ENCODE measurements at regions not wholly inside any gene's neighbourhood (a gene's known extent, or its start where the extent isn't known, plus 50 kb on each side); places are given as distances from the start of the nearest gene placed in this dataset.

DNA sequence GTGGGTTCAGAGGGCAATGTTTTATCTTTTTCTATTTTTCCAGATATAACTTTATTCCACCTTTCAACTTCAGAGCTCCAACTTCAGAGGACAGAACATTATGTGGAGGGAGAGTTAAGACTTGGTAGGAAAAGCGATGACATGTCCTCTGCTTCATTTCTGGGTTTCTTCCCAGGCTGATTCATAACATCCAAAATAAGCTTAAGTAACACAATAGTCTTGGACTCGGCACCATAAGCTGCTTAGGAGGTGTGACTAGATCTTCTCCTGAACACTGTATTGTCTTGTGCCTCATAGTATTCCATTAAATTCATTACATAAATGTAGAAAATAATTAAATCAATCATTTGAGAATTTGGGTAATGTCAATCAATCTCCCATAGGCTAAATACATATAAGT, 95.5 kb upstream of the PDE3A start:
- no peak for DNase-seq

DNA sequence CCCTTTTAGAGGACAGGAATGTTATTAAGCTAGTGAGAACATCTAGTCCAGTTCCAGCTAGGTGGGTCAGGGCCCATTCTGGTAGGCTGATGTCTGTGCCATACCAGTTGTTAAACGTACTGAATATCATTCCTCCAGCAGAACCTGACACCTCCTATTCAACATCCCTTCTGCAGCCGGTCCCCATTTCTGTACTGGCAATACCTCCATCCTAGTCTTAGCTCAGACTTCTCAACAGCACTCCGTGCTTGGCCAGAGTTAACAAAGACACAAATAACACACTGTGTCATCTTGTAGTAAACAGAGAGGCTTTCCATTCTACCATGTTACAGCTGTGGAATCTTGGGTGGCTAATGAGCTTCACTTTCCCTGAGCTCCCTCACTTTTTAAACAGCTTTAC, 94.3 kb upstream of the PDE3A start:
- DNase-seq: no peak

DNA sequence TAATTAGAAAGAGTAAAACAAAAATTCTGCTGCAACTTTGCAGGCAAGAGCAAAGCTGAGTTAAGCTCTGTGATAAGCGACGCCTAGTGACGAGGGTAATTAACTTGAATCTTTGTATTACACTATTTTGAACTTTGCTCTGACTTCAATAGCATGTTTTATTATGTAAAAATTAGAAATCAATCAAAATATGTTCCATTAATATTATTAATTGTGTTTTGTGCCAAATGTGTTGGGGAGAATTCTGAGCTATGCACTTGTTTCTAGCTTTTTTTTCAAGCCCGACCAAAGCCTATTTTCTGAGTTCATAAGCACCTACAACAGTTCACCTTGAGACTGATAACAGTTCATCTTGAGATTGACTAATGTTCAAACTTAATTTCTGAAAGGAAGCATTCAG, 90.1 kb upstream of the PDE3A start:
- DNase-seq: no peak

DNA sequence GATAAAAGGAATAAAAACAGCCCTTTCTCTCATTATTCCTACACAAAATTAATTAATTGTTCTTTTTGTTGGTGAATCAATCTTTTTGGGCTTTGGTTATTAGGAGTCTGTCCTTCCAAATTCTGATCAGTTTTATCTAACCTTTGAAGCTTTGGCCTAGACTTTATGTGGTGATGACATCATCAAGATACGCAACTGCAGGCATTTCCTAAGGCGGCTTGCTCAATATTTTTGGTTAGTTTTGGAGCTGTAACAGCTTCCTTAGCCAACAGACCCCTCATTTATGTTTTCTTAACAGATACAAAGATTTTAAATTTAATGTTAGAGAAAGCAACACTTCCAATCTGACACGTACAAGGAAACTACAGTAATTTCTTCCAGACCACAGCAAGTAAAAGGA, 87.8 kb upstream of the PDE3A start:
- peak in 1 of 2 donors; percentile 52 for DNase-seq

DNA sequence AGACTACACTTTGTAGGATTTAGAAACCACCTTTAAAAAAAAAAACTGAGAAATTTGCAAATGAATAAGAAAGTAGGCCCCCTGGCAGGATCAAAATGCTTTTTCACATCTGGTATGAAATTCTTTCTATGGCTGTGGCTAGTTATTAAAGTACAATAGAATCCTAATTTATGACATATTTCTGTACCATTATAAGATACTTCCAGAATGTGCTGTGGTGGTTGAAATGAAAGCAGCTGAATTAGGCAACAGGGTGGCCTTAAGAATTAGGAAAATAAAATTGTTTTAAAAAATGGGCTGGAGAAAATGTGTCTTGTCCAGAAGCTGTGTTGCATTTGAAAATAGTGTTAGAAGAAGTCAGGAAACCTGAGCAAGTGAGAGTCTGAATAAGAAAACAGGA, 85.9 kb upstream of the PDE3A start:
- DNase-seq: no peak

DNA sequence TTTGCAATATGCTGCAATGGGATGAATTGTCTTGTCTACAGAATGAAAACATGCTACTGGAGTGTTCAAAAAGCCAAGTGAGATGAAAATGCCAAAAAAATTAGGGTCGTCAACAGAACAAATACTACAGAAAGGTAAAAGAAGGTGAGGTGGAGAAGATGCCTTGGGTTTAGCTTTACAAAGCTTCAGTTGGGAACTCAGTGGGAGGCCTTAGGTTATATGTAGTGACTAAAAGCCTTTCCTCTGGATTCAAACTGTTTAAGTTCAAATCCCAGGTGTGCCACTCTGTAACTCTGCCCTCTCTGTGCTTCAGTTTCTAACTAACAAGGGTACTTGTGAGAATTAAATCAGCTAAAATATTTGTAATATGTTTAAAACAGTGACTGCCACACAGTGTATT, 84.9 kb upstream of the PDE3A start:
- DNase-seq: no peak

DNA sequence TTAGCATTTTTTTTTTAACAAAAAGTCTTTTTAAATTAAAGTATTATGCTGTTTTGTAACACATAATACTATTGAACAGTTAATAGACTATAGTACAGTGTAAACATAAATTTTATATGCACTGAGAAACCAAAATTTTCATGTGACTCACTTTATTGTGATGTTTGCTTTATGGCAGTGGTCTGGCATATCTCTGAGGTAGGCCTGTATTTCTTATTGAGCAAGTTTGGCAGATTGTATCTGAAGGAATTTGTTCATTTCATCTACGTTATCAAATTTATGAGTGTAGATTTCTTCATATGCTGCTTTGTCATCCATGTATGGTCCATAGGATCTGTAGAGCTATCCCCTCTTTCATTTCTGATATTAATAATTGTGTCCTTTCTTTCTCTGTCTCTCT, 78.8 kb upstream of the PDE3A start:
- DNase-seq: no peak

DNA sequence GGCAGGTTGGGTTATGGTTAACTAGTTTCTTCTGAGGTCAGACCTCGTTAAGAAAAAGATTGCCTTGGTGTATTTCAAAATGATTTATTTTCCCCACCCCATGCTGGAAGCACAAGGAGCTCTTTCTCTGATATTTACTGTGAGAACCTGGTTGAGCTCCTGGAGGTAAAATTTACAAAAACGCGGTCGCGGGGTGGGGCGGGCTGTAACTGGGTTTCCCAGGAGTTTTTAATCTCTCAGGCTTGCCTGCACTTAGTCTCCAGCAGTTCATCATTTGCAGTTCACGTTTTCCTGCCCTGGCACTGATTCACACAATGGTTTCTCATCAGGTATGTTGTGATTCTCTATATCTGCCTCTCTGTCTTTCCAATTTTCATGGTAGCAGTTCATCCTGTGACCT, 67.9 kb upstream of the PDE3A start:
- no peak for DNase-seq

DNA sequence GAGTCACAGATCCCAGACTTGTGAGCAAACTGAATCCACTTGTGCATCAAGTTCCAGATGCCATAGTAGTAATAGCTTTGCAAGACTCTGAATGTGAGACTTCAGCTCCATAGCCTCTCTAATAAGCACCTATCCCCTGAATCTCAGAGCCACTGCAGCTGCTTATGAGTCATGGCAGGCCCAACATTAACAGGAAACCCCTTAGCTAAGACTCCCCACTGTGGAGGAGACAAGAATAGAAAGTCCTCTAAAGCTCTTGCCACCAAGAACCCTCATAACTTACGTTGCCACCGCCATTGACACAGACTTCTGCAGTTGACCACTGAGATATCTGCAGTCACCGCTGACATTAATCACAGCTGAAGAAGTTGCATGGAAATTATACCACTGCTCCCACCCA, 62.9 kb upstream of the PDE3A start:
- DNase-seq: no peak

DNA sequence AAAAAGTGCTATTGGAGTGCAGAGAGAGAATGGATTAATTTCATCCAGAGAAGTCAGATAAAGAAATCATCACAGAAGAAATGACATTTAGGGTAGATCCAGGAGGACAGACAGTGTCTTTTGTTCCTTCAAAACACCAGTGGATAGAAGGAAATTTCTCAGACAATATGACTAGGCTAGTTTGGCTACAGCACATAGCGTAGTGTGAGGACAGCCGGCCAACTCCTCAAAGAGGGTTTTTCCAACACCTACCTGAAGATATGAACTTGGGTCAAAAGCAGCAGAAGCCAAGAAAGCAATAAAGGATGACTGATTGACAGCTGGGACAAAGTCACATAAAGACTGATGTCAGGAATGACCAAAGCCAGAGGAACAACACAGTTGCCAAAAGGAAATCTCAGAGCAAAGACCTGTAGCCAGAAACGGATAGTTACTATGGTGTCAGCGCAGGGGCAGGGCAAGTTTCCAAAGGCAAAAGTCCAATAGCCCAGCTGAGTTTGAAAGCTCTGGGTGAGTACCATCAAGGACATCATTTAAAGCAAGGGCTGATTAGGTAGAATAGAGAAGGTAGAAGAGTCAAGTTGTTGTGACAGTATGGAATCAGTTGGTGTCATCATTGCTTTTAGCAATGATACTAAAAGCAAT, 58.7 kb upstream of the PDE3A start:
- no peak for DNase-seq

DNA sequence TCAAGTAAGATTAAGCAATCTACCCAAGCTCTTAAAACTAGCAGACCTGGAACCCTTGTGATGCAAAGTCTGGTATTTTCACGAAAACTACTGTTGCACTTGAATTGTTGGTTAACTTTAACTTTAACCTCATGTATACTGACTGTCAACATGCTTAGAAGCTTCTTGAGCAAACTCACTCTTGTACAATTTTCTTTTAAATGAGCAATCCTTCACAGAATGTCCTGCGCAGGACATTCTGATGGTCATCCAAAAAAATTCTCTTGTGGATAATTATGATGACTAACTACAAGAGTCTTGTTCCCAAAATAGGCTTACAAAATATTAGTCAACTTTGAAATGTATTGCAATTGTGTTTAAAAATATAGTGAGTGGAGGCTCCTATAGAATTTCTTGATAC, 54.0 kb upstream of the PDE3A start:
- DNase-seq: no peak

DNA sequence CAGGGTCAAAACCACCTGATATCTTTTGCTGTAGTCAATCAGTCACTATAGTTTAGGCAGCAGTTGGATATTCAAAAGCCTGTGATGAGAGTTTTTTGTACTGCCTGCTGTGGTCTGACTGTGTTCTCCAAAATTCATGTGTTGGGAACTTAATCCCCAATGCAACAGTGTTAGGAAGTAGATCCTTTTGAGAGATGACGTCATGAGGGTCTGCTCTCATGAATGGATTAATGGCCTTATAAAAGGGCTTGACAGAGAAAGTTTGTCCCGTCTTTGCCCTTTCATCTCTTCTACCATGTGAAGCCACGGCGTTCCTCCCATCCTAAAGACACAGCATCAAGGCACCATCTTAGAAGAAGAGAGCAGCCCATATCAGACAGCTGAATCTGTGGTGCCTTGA, 50.8 kb upstream of the PDE3A start:
- no peak for DNase-seq

Data from inflammatory macrophage (primary cell).